ENCODE measurements at regions not wholly inside any gene's neighbourhood (a gene's known extent, or its start where the extent isn't known, plus 50 kb on each side); places are given as distances from the start of the nearest gene placed in this dataset.
"Not testable (repeated sequence)": the region's sequence is repeated elsewhere in the genome, so short reads cannot be mapped to it uniquely, and the experiment has no call there.

GRCh38 chr1:234809854-234810245 is 199.9 kb upstream of the IRF2BP2 start:
- not testable (repeated sequence) for DNase-seq (ENCODE audit: low read depth in 4 of 4, low spot score in 3 of 4)

DNA sequence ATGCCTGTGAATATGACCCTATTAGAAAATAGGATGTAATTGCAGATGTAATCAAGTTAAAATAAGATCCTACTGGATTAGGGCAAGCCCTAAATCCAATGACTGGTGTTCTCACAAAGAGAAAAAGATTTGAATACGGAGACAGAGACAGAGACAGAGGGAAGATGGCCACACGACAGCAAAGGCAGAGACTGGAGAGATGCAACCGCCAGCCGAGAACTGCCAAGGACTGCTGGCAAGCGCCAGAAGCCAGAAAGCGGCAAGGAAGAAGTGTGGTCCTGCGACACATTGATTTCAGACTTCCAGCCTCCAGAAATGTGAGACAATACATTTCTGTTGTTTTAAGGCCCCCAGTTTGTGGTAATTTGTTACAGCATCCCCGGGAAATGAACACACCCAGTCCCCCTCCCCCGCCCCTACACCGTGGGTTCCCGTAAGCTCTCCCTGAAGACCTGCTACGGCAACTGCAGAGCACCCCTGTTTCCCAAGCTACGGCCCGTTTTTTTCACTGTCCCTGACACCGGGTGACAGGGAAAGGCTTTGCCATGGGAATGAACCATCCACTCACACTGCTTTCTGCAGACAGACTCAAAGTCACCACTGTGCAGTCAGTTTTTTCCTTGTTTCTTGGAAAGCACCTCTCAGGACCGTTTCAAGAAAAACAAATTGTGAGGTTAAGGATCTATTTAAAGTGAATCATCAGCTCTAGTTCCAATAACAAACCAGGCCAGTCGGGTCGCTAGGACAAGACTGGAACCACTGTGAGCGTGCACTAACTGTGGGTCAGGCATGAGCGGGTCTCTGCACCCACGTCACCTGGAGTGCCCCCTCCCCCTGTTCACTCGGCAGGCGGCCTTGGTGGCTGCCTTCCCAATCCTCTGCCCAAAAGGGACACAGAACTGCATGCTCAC is 199.2 kb upstream of the IRF2BP2 start:
- peak in 1 of 4 donors; percentile 20 for DNase-seq (ENCODE audit: low read depth in 4 of 4, low spot score in 3 of 4)

GRCh38 chr1:234808459-234808858 is 198.5 kb upstream of the IRF2BP2 start:
- DNase-seq (ENCODE audit: low read depth in 4 of 4, low spot score in 3 of 4): not testable (repeated sequence)

DNA sequence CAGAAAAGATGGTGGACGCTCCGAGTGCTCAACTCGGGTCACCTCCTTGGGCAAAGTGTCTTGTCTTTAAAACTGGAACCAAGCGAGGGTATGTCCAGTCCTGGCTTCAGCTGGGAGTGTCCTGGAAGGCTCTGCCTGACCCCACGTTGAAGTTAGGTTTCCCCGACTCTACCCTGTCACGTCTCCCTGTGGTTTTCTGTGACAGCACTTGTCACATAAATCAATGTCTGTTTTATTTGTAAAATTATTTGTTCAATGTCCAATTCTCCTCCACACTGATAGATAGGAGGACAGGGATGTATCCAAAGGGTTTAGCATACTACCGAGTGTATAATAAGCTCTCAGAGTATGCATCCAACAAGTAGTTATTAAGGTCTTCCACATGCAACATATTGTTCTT is 197.7 kb upstream of the IRF2BP2 start:
- DNase-seq (ENCODE audit: low read depth in 4 of 4, low spot score in 3 of 4): not testable (repeated sequence)

- DNase-seq (ENCODE audit: low read depth in 4 of 4, low spot score in 3 of 4): not testable (repeated sequence)
Observed at GRCh38 chr1:234802586-234802985, 192.6 kb upstream of the IRF2BP2 start.

GRCh38 chr1:234801636-234802035 is 191.7 kb upstream of the IRF2BP2 start:
- not testable (repeated sequence) for DNase-seq (ENCODE audit: low read depth in 4 of 4, low spot score in 3 of 4)

DNA sequence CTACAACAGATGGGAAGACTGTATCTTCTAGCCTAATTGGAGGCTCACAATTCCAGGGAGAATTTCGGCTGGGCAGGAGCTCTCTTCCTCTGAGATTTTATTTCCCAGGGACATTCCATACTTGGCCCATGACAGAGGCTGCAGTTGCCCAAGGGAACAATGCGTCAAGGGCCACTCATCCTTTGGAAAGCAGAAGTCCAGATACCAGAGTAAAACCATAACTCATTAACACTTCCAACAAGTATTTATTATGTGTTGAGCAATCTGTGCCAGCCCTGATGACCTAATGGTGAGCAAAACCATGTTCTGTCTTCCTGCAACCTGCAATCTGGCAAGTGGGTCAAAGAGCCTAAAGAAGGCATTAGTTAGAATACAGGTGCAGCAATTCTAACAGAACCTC is 191.2 kb upstream of the IRF2BP2 start:
- DNase-seq (ENCODE audit: low read depth in 4 of 4, low spot score in 3 of 4): not testable (repeated sequence)

GRCh38 chr1:234800563-234800962 is 190.6 kb upstream of the IRF2BP2 start:
- DNase-seq (ENCODE audit: low read depth in 4 of 4, low spot score in 3 of 4): not testable (repeated sequence)

GRCh38 chr1:234799021-234799689 is 189.2 kb upstream of the IRF2BP2 start:
- DNase-seq (ENCODE audit: low read depth in 4 of 4, low spot score in 3 of 4): not testable (repeated sequence)

- not testable (repeated sequence) for DNase-seq (ENCODE audit: low read depth in 4 of 4, low spot score in 3 of 4)
Observed at GRCh38 chr1:234797216-234797615, 187.2 kb upstream of the IRF2BP2 start.

DNA sequence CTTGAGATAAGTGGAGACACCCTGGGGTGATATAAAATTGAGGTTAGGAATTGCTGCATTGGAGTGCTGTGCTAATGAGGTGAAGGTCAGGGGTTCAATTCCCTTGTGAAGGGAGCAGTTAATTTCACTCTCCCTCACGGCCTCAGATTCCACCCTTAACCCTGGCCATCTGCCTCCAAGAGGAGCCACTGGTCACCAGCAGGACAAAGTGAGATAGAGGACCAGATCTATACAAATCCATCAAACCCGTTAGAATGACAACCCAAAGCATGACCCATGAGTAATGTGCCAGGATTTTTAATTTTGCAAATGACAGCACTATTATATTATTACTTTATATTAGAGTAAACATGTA is 186.4 kb upstream of the IRF2BP2 start:
- DNase-seq (ENCODE audit: low read depth in 4 of 4, low spot score in 3 of 4): not testable (repeated sequence)

DNA sequence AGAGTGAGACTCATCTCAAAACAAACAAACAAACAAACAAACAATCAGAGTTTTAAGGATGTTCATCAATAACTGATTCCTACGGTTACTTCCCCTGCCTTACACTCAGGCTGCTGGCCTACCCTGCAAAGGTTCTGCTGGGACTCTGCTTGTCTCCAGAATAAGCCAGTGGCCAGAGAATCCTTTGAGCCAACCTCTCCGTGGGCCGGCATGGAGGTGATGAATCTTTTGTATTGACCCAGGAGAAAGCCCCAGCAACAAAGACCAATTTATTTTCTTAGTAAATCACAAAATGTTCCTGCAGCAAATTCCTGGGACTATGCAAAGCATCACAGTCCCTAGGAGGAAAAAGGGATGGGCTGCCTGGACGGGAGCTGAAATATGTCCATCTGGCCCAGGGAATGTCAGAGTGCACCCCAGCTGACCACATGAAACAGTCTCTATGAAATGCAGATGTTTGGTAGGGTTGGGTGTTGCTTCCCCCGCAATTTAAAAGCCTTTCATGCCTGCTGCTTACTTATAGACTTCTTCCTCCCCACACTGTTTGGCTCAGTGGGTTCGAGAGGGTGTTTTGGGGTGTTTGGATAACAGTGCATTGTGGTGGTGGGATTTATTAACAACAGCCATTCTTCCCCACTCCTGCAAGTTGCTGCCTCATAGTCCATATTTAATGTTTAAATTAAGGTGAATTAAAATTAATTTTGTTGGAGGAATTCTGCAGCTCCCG is 185.9 kb upstream of the IRF2BP2 start:
- DNase-seq (ENCODE audit: low read depth in 4 of 4, low spot score in 3 of 4): not testable (repeated sequence)

DNA sequence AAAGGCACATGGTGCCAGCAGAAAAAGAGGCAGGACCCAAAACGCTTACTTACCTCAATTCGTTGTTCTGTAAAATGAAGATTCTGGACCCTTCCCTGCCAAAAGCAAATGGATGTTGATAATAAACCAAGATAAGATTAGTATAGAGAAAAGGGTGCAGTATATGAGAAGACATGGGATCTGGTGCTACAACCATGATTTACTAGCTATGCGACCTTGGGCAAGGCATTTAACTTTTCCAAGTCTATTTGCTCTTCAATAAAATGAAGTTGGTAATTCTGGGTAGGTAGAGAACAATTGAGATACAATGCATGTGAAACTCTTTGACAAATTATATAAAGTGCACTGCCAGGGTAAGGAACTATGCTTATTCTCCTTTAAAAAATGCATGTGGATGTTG is 185.0 kb upstream of the IRF2BP2 start:
- not testable (repeated sequence) for DNase-seq (ENCODE audit: low read depth in 4 of 4, low spot score in 3 of 4)

GRCh38 chr1:234794452-234794851 is 184.5 kb upstream of the IRF2BP2 start:
- not testable (repeated sequence) for DNase-seq (ENCODE audit: low read depth in 4 of 4, low spot score in 3 of 4)

- DNase-seq (ENCODE audit: low read depth in 4 of 4, low spot score in 3 of 4): not testable (repeated sequence)
Observed at GRCh38 chr1:234793924-234794323, 183.9 kb upstream of the IRF2BP2 start.

- DNase-seq (ENCODE audit: low read depth in 4 of 4, low spot score in 3 of 4): not testable (repeated sequence)
Observed at GRCh38 chr1:234792221-234792864, 182.4 kb upstream of the IRF2BP2 start.

DNA sequence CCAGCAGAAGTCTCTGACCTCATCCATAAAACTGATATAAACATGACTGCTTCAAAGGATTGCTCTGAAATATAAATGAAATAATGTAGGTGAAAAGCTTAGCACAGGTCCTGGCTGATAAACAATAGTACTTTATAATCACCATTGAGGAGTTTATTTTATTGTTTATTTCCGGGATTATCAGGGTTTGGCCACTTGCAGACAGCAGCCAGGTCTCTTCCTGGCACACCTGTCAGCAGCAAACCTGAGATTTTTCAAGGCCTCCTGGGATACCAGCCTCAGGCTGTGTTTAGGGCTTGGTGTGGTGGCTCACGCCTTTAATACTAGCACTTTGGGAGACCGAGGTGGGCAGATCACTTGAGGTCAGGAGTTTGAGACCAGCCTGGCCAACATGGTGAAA is 181.6 kb upstream of the IRF2BP2 start:
- not testable (repeated sequence) for DNase-seq (ENCODE audit: low read depth in 4 of 4, low spot score in 3 of 4)

DNA sequence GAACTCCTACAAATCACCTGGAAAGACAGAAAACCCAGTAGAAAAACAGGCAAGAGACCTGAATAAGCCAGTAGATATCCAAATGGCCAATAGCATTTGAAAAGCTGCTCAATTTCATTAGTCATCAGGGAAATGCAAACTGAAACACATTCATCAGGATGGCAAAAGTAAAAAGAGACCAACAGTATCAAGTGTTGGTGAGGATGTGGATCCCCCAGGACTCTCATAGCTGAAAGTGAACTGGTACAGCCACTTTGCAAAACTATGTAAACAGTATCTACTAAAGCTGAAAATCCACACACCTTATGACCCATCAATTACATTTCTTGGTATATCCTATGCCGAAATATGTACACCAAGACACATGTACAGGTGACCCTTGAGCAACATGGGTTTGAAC is 180.4 kb upstream of the IRF2BP2 start:
- not testable (repeated sequence) for DNase-seq (ENCODE audit: low read depth in 4 of 4, low spot score in 3 of 4)

DNA sequence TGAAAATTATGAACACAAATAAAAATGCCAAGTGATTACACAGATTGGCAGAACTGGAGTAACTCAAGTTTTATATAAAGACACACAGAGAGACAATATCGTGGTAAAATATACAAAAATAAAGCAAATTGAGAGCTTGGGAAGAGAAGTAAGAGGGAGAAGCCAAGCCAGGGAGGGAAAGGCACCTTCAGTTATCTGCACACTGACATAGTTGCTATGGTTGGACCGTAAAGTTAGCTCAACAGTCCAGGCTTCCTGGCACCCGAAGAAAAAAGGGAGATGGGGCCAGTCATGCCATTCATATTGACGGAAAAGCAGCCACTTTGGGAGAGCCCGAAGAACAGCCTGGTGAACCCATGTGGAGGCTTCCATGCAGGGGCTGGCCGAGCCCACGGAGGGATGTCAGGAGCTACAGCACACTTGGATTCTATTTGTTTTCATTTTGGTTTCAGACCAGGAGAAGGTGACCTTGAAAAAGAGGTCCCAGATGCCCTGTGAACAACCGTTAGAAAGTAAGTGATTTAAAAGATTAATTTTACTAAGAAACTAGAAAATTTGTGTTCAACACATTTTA is 177.1 kb upstream of the IRF2BP2 start:
- not testable (repeated sequence) for DNase-seq (ENCODE audit: low read depth in 4 of 4, low spot score in 3 of 4)

- not testable (repeated sequence) for DNase-seq (ENCODE audit: low read depth in 4 of 4, low spot score in 3 of 4)
Observed at GRCh38 chr1:234785922-234786321, 175.9 kb upstream of the IRF2BP2 start.
